ENCODE measurements at regions not wholly inside any gene's neighbourhood (a gene's known extent, or its start where the extent isn't known, plus 50 kb on each side); places are given as distances from the start of the nearest gene placed in this dataset.

DNA sequence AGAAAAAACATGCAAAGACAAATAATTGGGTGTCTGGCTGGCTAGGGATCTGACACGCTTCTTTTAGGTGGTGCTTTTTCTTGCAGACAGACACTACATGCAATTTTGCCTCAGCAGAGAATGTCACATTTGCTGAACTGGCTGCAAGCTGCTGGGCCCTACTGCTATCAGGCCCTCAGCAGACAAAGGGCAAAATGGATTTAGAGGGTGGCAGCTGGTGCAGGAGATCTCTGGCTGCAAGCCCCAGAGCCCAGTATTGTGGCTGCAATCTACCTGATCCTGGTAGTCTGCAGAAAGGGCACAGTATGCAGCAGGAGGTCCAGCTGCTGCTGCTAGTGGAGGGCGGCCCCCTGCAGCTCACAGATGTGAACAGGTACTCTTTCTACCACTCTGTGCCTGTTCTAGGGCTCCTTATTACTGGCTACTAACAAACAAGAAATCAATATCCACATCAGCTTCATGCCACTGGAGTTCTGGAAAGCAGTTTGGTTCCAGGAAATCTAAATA lies 796.7 kb upstream of the CELF4 start:
- TF ChIP-seq, protein P1, sequence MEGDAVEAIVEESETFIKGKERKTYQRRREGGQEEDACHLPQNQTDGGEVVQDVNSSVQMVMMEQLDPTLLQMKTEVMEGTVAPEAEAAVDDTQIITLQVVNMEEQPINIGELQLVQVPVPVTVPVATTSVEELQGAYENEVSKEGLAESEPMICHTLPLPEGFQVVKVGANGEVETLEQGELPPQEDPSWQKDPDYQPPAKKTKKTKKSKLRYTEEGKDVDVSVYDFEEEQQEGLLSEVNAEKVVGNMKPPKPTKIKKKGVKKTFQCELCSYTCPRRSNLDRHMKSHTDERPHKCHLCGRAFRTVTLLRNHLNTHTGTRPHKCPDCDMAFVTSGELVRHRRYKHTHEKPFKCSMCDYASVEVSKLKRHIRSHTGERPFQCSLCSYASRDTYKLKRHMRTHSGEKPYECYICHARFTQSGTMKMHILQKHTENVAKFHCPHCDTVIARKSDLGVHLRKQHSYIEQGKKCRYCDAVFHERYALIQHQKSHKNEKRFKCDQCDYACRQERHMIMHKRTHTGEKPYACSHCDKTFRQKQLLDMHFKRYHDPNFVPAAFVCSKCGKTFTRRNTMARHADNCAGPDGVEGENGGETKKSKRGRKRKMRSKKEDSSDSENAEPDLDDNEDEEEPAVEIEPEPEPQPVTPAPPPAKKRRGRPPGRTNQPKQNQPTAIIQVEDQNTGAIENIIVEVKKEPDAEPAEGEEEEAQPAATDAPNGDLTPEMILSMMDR (IDR thresholded peaks at IDR 0.05; ENCODE audit: insufficient read depth, low read depth, low read length) = no peak
- no peak for TF ChIP-seq EZH2 (IDR thresholded peaks at IDR 0.05; ENCODE audit: insufficient read depth, low read length)
